SK-N-SH treated with all-trans-retinoic acid at 6 μM for 48 hours (cell line): ENCODE measurements at regions not wholly inside any gene's neighbourhood (a gene's known extent, or its start where the extent isn't known, plus 50 kb on each side); places are given as distances from the start of the nearest gene placed in this dataset.

Source experiments
- ATAC-seq: fragments of 200-7000 bp; cut with Tn5 transposase; 3 replicates; pipeline ENCODE4 v1.9.1; 2020; ENCODE audit warnings: mild to moderate bottlenecking, moderate library complexity
- CSDC2 ChIP-seq: fragments of 250-450 bp; sonication (Bioruptor Pico); IDR thresholded peaks from 2 replicates; pipeline ENCODE4 v1.5.0; 2020; ENCODE audit warnings: mild to moderate bottlenecking, moderate library complexity
- ESRRG ChIP-seq: fragments of 250-450 bp; sonication (Bioruptor Pico); IDR thresholded peaks from 2 replicates; pipeline ENCODE4 v1.6.1; 2021; ENCODE audit warnings: mild to moderate bottlenecking
- GLIS3 ChIP-seq: fragments of 250-450 bp; sonication (Bioruptor Pico); IDR thresholded peaks from 2 replicates; pipeline ENCODE4 v1.5.0; 2020; ENCODE audit warnings: mild to moderate bottlenecking, moderate library complexity
- ISL1 ChIP-seq: fragments of 250-450 bp; sonication (Bioruptor Pico); IDR thresholded peaks from 2 replicates; pipeline ENCODE4 v2.1.2; 2022; ENCODE audit warnings: mild to moderate bottlenecking, moderate library complexity
- OSR1 ChIP-seq: fragments of 250-450 bp; sonication (Bioruptor Pico); IDR thresholded peaks from 2 replicates; pipeline ENCODE4 v1.8.0; 2022; ENCODE audit warnings: moderate library complexity, mild to moderate bottlenecking, inconsistent platforms
- PPARA ChIP-seq: fragments of 250-450 bp; sonication (Bioruptor Pico); IDR thresholded peaks from 2 replicates; pipeline ENCODE4 v1.5.0; 2020; ENCODE audit warnings: mild to moderate bottlenecking, borderline replicate concordance
- RARB ChIP-seq: fragments of 250-450 bp; sonication (Bioruptor Pico); IDR thresholded peaks from 2 replicates; pipeline ENCODE4 v1.8.0; 2021; ENCODE audit warnings: mild to moderate bottlenecking, moderate library complexity
- SNAI2 ChIP-seq: fragments of 250-450 bp; sonication (Bioruptor Pico); IDR thresholded peaks from 2 replicates; pipeline ENCODE4 v1.5.0; 2020; ENCODE audit warnings: mild to moderate bottlenecking, moderate library complexity
- TCF4 ChIP-seq: fragments of 250-450 bp; sonication (Bioruptor Pico); IDR thresholded peaks from 2 replicates; pipeline ENCODE4 v1.8.0; 2021; ENCODE audit warnings: mild to moderate bottlenecking, moderate library complexity, borderline replicate concordance
- TOX ChIP-seq: fragments of 250-450 bp; sonication (Bioruptor Pico); IDR thresholded peaks from 2 replicates; pipeline ENCODE4 v1.8.0; 2021; ENCODE audit warnings: mild to moderate bottlenecking, moderate library complexity, borderline replicate concordance
- ZC3H10 ChIP-seq: fragments of 250-450 bp; sonication (Bioruptor Pico); IDR thresholded peaks from 2 replicates; pipeline ENCODE4 v1.5.1; 2021; ENCODE audit warnings: mild to moderate bottlenecking, moderate library complexity
- ZFP3 ChIP-seq: fragments of 250-450 bp; sonication (Bioruptor Pico); IDR thresholded peaks from 2 replicates; pipeline ENCODE4 v1.5.0; 2020; ENCODE audit warnings: mild to moderate bottlenecking, moderate library complexity
- ZFP30 ChIP-seq: fragments of 450-650 bp; formaldehyde crosslinking; IDR thresholded peaks from 2 replicates; pipeline ENCODE4 v1.5.0; 2022; ENCODE audit warnings: mild to moderate bottlenecking, moderate library complexity
- ZNF565 ChIP-seq: fragments of 450-650 bp; formaldehyde crosslinking; conservative IDR thresholded peaks from 2 replicates; pipeline ENCODE4 v1.5.0; 2020; ENCODE audit warnings: low read depth, mild to moderate bottlenecking, moderate library complexity
- ZNF70 ChIP-seq: fragments of 450-650 bp; formaldehyde crosslinking; IDR thresholded peaks from 2 replicates; pipeline ENCODE4 v1.5.0; 2020; ENCODE audit warnings: mild to moderate bottlenecking, moderate library complexity
- ZNF8 ChIP-seq: fragments of 450-650 bp; formaldehyde crosslinking; IDR thresholded peaks from 2 replicates; pipeline ENCODE4 v1.5.0; 2020; ENCODE audit warnings: mild to moderate bottlenecking, moderate library complexity
- TF ChIP-seq, protein P1 (sequence below): fragments of 250-450 bp; sonication (Bioruptor Pico); IDR thresholded peaks from 2 replicates; pipeline ENCODE4 v1.8.0; 2021; ENCODE audit warnings: low read depth, mild to moderate bottlenecking, moderate library complexity, borderline replicate concordance
- TF ChIP-seq, protein P2 (sequence below): fragments of 250-450 bp; sonication (Bioruptor Pico); IDR thresholded peaks from 2 replicates; pipeline ENCODE4 v1.5.0; 2020; ENCODE audit warnings: mild to moderate bottlenecking, moderate library complexity
- TF ChIP-seq, protein P3 (sequence below): fragments of 250-450 bp; sonication (Bioruptor Pico); IDR thresholded peaks from 2 replicates; pipeline ENCODE4 v1.5.1; 2020; ENCODE audit warnings: low read depth, mild to moderate bottlenecking, moderate library complexity
- TF ChIP-seq, protein P4 (sequence below): fragments of 250-450 bp; sonication (Bioruptor Pico); IDR thresholded peaks from 2 replicates; pipeline ENCODE4 v1.8.0; 2020; ENCODE audit warnings: mild to moderate bottlenecking, moderate library complexity, borderline replicate concordance
- TF ChIP-seq, protein P5 (sequence below): fragments of 250-450 bp; sonication (Bioruptor Pico); IDR thresholded peaks from 2 replicates; pipeline ENCODE4 v1.5.1; 2021; ENCODE audit warnings: mild to moderate bottlenecking, moderate library complexity

DNA sequence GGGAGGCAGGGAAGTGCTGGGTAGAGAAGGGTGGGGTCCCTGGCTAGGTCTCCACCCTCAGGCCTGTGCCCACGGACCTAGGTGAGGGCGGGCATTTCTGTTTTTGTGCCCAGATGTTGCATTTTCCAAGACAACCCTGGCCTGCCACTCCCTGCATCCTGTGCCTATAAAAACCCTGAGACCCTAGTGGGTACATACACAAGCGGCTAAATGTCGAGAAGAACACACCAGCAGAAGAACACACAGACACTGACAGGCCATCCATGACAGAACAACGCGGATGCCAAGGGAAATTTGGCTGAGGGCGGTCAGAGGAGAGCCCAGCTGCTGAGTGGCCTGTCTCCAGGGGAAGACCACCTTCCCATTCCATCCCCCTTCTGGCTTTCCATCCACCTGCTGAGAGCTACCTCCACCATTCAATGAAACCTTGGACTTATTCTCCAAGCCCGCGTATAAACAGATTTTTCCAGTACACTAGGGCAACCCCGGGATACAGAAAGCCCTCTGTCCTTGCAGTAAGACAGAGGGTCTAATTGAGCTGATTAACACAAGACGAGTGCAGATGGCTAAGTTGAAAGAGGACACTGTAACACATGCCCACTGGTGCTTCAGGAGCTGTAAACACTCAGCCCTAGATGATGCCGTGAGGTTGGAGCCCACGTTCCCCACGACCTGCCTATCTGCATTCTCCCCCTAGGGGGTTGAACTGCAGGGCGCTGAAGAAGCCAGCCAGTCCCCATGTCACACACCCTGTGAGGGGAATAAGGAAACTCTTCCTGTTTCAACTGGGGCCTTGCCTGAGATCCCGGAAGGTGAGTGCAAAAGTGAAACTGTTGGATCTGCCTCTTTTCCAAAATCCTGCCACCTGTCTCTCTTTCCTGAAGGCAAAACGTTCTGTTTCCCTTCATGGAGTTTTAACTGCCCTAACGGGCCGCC, 147.2 kb upstream of the COX10 start:
- TF ChIP-seq ZNF8 (CRISPR knock-in tag), result no peak
- TF ChIP-seq, protein P1, sequence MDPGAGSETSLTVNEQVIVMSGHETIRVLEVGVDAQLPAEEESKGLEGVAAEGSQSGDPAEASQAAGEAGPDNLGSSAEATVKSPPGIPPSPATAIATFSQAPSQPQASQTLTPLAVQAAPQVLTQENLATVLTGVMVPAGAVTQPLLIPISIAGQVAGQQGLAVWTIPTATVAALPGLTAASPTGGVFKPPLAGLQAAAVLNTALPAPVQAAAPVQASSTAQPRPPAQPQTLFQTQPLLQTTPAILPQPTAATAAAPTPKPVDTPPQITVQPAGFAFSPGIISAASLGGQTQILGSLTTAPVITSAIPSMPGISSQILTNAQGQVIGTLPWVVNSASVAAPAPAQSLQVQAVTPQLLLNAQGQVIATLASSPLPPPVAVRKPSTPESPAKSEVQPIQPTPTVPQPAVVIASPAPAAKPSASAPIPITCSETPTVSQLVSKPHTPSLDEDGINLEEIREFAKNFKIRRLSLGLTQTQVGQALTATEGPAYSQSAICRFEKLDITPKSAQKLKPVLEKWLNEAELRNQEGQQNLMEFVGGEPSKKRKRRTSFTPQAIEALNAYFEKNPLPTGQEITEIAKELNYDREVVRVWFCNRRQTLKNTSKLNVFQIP (CRISPR knock-in tag), result no peak
- no peak for TF ChIP-seq ZFP3
- TF ChIP-seq ZFP30 (CRISPR knock-in tag), result no peak
- no peak for TF ChIP-seq GLIS3 (CRISPR knock-in tag)
- no peak for TF ChIP-seq ZC3H10 (CRISPR knock-in tag)
- TF ChIP-seq, protein P2, sequence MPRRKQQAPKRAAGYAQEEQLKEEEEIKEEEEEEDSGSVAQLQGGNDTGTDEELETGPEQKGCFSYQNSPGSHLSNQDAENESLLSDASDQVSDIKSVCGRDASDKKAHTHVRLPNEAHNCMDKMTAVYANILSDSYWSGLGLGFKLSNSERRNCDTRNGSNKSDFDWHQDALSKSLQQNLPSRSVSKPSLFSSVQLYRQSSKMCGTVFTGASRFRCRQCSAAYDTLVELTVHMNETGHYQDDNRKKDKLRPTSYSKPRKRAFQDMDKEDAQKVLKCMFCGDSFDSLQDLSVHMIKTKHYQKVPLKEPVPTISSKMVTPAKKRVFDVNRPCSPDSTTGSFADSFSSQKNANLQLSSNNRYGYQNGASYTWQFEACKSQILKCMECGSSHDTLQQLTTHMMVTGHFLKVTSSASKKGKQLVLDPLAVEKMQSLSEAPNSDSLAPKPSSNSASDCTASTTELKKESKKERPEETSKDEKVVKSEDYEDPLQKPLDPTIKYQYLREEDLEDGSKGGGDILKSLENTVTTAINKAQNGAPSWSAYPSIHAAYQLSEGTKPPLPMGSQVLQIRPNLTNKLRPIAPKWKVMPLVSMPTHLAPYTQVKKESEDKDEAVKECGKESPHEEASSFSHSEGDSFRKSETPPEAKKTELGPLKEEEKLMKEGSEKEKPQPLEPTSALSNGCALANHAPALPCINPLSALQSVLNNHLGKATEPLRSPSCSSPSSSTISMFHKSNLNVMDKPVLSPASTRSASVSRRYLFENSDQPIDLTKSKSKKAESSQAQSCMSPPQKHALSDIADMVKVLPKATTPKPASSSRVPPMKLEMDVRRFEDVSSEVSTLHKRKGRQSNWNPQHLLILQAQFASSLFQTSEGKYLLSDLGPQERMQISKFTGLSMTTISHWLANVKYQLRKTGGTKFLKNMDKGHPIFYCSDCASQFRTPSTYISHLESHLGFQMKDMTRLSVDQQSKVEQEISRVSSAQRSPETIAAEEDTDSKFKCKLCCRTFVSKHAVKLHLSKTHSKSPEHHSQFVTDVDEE (CRISPR knock-in tag), result no peak
- no peak for TF ChIP-seq CSDC2 (CRISPR knock-in tag)
- TF ChIP-seq PPARA (CRISPR knock-in tag), result no peak
- TF ChIP-seq, protein P3, sequence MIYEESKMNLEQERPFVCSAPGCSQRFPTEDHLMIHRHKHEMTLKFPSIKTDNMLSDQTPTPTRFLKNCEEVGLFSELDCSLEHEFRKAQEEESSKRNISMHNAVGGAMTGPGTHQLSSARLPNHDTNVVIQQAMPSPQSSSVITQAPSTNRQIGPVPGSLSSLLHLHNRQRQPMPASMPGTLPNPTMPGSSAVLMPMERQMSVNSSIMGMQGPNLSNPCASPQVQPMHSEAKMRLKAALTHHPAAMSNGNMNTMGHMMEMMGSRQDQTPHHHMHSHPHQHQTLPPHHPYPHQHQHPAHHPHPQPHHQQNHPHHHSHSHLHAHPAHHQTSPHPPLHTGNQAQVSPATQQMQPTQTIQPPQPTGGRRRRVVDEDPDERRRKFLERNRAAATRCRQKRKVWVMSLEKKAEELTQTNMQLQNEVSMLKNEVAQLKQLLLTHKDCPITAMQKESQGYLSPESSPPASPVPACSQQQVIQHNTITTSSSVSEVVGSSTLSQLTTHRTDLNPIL, result no peak
- no peak for TF ChIP-seq ZNF70 (CRISPR knock-in tag)
- TF ChIP-seq OSR1 (CRISPR knock-in tag), result no peak
- TF ChIP-seq, protein P4, sequence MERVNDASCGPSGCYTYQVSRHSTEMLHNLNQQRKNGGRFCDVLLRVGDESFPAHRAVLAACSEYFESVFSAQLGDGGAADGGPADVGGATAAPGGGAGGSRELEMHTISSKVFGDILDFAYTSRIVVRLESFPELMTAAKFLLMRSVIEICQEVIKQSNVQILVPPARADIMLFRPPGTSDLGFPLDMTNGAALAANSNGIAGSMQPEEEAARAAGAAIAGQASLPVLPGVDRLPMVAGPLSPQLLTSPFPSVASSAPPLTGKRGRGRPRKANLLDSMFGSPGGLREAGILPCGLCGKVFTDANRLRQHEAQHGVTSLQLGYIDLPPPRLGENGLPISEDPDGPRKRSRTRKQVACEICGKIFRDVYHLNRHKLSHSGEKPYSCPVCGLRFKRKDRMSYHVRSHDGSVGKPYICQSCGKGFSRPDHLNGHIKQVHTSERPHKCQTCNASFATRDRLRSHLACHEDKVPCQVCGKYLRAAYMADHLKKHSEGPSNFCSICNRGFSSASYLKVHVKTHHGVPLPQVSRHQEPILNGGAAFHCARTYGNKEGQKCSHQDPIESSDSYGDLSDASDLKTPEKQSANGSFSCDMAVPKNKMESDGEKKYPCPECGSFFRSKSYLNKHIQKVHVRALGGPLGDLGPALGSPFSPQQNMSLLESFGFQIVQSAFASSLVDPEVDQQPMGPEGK (CRISPR knock-in tag), result no peak
- no peak for TF ChIP-seq ESRRG (CRISPR knock-in tag)
- TF ChIP-seq ZNF565 (CRISPR knock-in tag), result no peak
- TF ChIP-seq ISL1 (CRISPR knock-in tag), result no peak
- no peak for TF ChIP-seq TOX (CRISPR knock-in tag)
- TF ChIP-seq, all 23 proteins: peak for 0
- no peak; the same call in 2 of the 3 replicates for ATAC-seq

DNA sequence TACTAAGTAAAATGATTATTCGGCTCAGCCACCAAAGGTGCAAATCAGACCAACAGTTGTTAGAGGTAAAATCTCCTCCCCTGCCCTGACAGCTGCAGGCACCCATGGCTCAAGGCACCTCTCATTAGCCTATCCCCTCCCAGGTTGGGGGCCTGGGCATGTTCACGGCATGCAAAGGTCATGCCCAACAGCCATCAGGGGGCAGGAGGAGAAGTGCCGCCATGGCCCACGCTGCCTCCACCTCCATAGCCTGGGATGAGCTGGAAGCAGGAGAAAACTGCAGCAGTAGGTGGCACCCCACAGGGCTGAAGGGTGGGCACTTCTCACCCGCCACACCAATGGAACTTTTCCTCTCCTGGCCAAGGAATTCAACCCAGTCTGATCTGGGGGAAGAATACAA, 146.4 kb upstream of the COX10 start:
- ATAC-seq, result no peak
- TF ChIP-seq ISL1 (CRISPR knock-in tag) (no peak), TOX (CRISPR knock-in tag) (no peak), PPARA (CRISPR knock-in tag) (no peak), SNAI2 (CRISPR knock-in tag) (no peak), TCF4 (CRISPR knock-in tag) (no peak), ZNF565 (CRISPR knock-in tag) (no peak), ESRRG (CRISPR knock-in tag) (no peak), CSDC2 (CRISPR knock-in tag) (no peak), RARB (no peak)
- TF ChIP-seq, protein P2 (CRISPR knock-in tag), result no peak
- TF ChIP-seq, protein P3, result no peak
- TF ChIP-seq, protein P5, sequence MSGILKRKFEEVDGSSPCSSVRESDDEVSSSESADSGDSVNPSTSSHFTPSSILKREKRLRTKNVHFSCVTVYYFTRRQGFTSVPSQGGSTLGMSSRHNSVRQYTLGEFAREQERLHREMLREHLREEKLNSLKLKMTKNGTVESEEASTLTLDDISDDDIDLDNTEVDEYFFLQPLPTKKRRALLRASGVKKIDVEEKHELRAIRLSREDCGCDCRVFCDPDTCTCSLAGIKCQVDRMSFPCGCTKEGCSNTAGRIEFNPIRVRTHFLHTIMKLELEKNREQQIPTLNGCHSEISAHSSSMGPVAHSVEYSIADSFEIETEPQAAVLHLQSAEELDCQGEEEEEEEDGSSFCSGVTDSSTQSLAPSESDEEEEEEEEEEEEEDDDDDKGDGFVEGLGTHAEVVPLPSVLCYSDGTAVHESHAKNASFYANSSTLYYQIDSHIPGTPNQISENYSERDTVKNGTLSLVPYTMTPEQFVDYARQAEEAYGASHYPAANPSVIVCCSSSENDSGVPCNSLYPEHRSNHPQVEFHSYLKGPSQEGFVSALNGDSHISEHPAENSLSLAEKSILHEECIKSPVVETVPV (CRISPR knock-in tag), result no peak
